ENCODE measurements at regions not wholly inside any gene's neighbourhood (a gene's known extent, or its start where the extent isn't known, plus 50 kb on each side); places are given as distances from the start of the nearest gene placed in this dataset.

GRCh38 chr16:86775511-86775921 lies 197.2 kb downstream of the FOXL1 start:
- no peak for DNase-seq

GRCh38 chr16:86777381-86777946 lies 199.1 kb downstream of the FOXL1 start:
- no peak for DNase-seq

DNA sequence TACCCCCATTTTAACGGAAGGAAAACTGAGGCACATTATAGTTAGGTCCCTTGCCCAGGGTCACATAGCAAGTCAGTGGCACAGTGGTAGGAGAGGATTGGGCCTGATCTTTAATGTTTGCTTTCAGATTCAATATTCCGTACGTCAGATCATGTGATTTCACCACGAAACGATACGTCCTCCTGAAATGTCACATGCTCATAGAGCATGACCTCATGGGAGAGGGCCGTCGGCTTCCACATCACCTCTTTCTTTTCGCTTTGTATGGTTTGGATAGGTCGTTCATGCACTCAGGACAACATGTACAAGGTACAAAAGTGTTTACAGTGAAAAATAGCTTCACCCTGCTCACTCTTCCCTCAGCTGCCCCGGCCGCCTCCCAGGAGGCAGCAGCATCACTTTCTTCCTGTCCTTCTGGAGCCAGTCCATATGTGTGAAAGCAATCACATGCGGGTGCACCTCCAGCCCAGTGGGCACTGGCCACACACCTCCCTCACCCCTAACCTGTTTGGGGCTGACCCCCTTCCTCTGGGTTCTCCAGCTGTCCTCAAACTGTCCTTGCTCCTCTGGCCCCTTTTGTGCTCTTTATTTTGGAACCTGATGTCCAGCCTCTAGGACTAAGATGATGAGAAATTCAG lies 199.9 kb downstream of the FOXL1 start:
- no peak for DNase-seq

- no peak for DNase-seq
These were observed 200.6 kb downstream of the FOXL1 start for GRCh38 chr16:86778978-86779377.

- no peak for DNase-seq
These were observed 202.7 kb downstream of the FOXL1 start for GRCh38 chr16:86781046-86781445.

DNA sequence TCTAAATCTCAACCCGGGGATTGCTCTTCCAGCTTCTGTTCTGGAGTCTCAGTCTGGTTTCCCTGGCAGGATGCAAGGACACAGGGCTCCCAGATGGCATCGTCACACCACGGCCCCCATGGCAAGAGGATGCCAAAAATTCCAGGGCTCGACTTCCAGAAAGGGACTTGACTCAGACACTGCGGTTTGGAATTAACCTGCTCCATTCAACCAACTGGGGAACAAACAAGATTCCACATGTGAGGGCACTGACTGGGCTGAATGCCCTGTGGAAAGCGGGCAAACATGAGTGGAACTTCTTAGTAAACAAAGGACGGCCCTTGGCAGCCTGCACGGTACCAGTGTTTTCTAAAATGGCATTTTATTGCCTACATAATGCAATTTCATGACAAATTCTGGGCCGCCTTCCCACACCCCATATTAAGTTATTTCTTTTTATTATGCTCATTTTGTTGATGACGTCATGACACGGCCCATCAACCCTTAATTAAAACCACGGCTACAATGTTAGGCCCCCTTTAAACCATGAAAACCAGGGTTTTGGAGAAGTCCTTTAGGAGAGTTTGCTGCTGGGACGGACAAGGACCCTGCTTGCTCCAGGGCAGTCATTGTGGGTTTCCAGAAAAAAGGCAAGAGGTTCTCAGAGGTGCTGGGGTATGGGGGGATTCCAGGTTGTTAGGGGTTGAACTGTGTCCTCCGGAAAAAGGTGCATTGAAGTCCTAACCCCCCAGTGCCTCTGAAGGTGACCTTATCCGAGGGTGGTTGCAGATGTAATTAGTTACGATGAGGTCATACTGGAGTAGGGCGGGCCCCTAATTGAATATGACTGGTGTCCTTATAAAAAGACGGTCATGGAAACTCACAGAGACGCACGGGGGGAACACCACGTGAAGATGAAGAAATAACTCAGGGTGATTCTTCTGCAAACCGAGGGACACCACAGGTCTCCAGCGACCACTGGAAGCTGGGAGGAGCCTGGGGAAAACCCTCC lies 205.6 kb downstream of the FOXL1 start:
- no peak for DNase-seq

DNA sequence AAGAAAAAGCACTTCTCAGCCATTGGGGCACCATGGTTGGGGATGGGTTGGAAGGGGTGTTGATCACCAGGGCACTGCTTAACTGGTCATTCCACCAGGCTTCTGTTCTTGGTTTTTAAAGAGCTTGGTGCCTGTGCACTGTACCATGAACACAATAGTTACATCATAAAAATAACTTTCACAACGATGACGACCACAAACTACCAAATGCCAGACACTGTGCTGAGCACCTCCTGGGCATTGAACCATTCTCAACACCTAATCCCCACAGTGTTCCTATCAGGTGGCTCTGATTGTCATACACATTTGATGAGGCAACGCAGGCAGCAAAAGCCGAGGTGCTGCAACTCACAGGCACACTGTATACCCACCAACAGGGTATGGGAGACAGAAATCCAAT lies 208.0 kb downstream of the FOXL1 start:
- DNase-seq, result no peak

DNA sequence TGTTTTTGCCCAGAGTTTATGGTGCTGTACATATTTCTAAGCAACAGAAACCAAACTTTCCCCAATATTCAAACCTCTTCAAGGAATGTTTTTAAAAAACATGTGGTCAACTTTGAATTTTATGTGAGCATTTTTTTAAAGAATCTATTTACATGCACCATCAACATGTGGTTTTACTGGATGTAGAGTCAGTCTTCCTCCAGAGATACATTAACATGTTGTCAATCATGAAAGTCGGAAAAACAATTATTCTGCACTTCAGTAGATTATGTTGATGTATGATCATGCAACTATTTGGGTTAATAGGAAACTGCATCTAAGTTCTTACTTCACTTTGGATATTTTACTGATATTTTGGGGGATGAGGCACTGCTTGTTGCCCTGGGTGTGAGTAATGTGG lies 208.6 kb downstream of the FOXL1 start:
- DNase-seq, result no peak

- DNase-seq, result no peak
These were observed 209.2 kb downstream of the FOXL1 start for GRCh38 chr16:86787538-86787937.

GRCh38 chr16:86789621-86790051 lies 211.3 kb downstream of the FOXL1 start:
- DNase-seq, result no peak

- no peak for DNase-seq
These were observed 213.1 kb downstream of the FOXL1 start for GRCh38 chr16:86791287-86792035.

GRCh38 chr16:86794216-86794864 lies 216.0 kb downstream of the FOXL1 start:
- no peak for DNase-seq

DNA sequence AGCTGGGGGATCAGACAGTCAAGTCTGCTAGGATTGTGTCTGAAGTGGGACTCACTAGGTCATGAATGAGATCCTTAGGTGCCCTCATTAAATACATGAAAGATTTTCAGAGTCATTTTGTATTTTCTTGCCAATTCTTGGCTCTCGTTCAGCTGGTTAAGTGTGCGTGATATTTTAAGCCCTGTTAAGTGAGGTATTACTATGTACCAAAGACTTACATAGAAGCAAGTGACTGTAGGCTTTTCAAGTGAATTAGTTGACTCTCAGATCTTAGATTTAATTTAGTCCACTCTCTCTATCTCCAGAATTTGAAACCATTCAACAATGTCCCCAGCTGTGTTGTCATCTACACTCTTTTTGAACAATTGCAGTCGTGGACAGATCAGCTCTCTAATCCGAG lies 219.4 kb downstream of the FOXL1 start:
- no peak for DNase-seq

GRCh38 chr16:86798247-86799041 lies 220.1 kb downstream of the FOXL1 start:
- DNase-seq, result no peak

DNA sequence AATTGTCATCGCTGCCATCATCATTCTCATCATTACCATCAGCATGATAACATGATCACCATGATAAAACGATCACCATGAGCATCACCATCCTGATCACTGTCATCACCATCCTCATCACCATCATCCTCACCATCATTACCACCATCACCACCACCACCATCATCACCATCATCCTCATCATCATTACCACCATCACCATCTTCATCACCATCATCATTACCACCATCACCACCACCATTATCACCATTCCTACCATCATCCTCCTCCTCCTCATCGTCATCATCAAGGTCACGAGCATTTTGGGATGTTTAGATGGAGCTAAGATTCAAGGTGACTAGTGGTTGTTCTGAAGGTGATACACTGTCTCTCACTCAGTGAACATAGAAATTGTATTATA lies 221.0 kb downstream of the FOXL1 start:
- no peak for DNase-seq

DNA sequence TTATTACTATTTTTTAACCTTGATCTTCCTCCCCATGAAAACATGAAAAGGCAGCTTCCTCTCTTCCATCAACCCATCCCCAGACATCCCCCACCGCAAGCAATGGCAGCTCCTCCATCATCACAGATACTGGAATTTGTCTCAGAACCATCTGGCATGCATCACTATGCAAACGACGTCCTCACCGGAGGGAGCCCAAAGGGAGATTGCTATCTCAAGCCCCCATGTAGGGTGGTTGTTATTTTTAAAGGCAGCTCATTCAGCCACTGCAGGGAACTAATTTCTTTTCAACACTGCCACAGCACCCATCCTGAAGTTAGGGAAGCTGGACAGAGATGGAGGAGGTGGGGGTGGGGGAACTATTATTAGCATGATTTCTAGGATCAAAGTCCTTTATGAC lies 222.5 kb downstream of the FOXL1 start:
- DNase-seq, result no peak

GRCh38 chr16:86802013-86802412 lies 223.7 kb downstream of the FOXL1 start:
- no peak for DNase-seq

DNA sequence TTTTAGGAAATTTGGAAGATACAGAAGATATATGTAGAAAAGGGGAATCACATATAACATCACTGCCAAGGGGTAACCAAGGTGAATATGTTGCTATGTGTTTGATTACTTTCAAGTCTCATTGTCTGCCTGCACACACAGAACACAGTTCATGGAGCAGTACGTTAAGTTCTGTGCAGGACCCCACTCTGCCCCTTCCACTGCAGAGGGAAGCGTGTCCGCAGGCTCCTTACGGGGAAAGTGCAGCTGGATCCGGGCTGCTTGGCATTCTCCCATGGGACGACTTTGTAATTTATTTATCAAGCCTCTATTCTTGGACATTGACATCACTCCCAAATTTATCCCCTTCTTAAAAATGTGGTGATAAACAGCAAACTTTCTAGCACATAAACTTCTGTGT lies 226.8 kb downstream of the FOXL1 start:
- no peak for DNase-seq

- no peak for DNase-seq
These were observed 228.0 kb downstream of the FOXL1 start for GRCh38 chr16:86806181-86806837.

- DNase-seq, result no peak
These were observed 228.5 kb downstream of the FOXL1 start for GRCh38 chr16:86806838-86807351.

Data from CD4-positive, alpha-beta T cell treated with Interferon alpha-2 for 1 hour (primary cell).